GM19467 (cell line): ENCODE measurements at regions not wholly inside any gene's neighbourhood (a gene's known extent, or its start where the extent isn't known, plus 50 kb on each side); places are given as distances from the start of the nearest gene placed in this dataset.
"Not testable (repeated sequence)": the region's sequence is repeated elsewhere in the genome, so short reads cannot be mapped to it uniquely, and the experiment has no call there.

Experiments used
- ATAC-seq: cut with Tn5 transposase; IDR thresholded peaks from one replicate; pipeline ENCODE4 v1.9.1; 2021; ENCODE audit warnings: mild to moderate bottlenecking, moderate library complexity; ENCODE audit not compliant: unreplicated experiment

DNA sequence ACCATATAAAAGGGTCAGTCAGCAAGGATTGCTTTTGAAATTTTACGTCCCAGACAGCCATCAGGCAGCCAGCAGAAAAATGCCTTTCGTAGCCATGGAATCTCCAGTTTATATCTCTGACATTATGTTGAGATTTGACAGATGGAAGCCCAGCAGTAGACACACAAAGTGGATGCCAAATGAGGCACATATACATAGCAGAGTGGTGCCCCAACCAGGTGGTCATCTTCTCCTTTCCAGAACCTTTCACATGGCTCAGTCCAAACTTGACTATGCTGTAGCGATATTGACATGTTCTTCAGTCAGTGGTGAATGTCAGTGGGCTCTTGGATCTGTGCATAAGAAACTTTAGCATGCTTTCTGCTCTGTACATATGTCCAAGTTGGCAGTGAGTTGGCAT lies 123.3 kb upstream of the GBE1 start:
- ATAC-seq: no peak

DNA sequence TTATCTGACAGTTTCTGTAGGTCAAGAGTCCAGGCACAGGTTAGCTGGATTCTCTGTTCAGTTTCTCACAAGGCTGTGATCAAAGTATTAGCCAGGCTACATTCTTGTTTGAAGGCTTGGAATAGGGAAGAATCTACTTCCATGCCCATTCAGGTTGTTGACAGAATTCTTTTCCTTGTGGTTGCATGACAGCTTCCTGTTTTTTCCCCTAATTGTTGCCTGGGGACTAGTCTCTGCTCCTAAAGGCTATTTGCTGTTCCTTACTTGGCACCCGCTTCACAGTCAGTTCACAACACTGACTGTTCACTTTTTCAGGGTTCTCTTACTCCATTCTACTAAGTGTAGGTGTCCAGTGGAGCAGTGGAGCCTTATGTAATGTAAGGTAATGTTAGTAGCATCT lies 115.4 kb upstream of the GBE1 start:
- no peak for ATAC-seq

DNA sequence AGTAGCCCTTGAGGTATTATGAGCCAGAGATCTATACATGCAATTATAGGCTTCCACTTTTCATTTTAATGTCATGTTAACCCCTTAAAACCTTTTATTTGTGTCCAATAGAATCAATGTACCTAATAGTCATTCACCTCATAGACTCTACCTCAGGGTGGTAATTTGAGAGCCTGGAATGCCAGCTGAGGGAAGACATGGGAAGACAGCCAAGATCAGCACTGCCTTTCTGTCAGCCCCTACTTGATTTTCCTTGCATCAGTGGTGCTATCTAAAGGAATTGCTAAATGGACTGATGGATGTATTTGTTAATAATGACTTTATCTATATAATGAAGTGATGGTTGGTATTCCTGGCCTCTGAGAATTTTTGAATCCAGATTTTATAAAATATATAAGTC lies 113.3 kb upstream of the GBE1 start:
- no peak for ATAC-seq

DNA sequence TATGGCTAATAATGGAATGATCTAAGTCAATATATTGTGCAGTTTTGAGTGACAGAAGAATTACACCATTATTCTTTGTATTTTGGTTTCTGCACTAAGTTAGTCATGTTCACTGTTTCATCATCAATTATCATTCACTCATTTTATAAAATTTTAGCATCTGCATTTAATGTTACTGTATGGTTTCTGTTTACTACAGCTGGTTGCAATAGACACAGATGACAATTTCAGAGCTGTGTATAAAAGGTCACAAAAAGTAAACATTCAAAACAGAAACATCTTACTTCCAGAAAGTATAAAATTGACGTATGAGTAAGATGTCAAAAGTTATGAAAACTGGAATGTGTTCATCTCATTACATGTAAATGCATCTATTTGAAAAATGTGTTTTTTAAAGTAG lies 111.1 kb upstream of the GBE1 start:
- ATAC-seq: no peak

DNA sequence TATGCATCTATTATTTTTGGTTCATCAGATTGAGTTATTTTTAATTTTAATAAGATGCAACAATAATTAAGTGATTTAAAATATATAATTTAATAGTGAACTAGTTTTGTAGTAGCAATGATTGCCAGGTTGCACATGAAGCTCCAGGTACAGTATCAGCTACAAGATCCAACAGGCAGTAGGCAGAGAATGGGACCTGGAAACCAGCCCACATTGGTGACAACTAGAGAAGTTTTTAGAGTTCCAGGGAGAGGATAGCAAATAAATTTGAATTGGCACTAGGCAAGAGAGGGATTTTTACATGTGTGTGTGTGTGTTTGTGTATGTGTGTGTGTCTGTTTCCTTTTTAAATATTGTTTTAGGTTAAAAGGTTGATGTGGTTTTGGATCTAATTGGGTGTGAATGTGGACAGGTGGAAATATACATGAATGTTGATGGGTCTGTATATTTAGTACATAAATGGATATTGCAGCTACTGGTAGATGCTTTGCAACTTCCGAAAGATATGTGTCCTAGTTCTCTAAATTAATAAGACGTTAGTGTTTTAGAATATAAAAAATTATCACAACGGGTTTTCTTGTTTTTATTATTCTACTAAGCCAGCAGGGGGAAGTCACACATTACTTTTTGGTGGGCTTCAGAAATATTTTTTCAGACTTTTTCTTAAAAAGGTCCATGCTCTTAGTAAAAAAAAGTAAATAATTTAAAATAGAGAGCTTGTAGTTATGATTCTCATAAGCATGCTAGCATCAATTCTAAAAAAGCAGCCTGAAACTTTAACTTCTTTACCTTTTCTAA lies 110.1 kb upstream of the GBE1 start:
- ATAC-seq: no peak

DNA sequence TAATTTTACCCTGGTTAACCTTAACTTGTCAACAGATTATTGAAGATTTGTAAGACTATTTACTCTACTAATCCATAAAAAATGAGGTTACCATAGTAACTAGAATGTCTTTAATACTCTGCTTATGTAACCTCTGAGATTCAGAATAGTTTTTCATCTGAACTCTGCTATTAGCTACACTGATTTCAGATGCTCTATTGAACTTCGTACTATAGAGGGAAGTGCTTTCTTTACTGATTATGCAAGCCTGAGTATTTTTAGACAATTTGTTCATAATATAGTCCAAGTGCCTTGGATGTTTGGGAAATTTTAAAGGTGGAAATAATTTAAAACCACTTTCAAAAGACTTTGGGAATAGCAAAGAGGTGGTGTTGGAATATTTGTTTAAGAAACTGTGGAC lies 107.9 kb upstream of the GBE1 start:
- ATAC-seq: no peak

DNA sequence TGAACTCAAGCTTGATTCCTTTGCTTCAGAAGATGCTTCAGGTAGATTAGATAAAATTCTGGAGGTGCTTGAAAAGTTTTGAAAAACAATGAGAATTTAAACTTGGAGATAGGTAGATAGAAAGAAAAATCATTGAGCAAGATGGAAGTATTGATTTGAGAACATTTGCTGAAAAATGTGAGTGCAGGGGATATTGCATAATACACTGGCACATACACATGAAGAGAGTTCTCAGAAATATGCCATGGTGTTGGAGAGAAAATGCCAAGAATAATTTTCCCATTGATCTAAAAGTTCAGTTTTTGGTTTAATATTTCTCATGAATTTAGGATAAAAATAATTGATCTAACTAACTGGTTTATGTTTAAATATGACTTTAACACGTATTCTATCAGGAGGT lies 107.2 kb upstream of the GBE1 start:
- ATAC-seq: no peak

DNA sequence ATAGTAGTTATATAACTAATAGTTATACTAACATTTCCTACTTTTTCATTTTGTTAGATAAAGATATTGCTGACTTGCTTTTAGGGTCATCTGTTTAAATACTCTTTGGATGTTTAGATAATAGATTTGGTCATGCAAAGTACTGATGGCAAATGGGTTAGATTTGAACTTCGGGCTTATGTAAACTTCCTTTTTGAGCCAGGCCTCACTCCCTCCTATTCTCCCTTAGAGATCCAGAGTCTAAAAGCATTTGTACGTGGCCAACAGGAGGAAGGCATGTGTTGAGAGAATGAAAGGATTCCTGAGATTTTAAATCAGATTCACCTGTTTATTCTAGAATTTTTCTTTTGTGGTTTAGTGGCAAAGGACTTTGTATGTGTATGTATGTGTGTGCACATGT lies 106.4 kb upstream of the GBE1 start:
- no peak for ATAC-seq

DNA sequence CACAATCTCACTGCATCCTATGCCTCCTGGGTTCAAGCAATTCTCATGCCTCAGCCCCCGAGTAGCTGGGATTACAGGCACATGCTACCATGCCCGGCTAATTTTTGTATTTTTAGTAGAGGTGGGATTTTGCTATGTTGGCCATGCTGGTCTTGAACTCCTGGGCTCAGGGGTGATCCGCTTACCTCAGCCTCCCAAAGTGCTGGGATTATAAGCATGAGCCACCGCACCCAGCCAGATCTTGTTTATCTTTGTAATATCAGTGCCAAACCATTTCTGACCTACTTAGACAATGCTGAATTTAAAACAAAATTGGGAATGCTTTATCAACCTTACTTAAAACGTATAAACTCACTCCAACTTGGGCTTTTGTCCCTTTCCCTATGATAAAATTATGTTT lies 103.7 kb upstream of the GBE1 start:
- not testable (repeated sequence) for ATAC-seq

DNA sequence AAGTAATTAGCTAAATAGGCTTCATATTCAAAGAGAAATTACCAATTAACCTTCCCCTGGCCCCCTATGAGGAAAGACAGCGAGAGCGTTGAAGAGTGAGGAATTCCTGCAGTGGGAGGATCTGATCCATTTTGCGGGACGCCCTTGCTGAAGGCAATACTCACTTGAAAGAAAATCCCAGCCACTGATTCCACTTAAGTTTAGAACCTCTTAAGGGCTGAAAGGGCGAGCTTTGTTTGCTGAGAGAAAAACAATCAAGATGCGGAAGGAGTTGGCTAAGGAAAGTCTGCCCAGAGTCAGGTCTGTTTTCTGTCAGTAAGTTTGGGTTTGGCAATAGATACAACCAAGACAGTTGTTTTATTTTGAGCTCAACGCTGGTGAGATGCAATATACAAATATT lies 102.8 kb upstream of the GBE1 start:
- ATAC-seq: no peak

DNA sequence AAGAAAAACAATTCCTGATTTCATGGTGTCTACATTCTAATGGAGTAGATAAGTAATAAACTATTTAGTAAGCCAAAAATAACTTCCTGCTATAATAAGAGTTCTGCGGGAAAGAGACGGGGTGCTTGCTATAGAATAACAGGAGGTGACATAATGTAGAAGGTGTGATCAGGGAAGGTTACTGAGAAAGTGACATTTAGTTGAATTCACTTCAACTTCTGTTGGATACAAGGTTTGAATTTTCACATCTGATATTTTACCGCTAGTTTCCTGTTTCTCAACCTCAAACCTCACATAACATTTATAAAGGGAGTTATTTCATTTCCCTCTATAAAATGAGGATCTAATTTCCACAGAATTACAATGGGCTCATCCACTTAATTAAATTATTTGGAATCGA lies 102.3 kb upstream of the GBE1 start:
- ATAC-seq: no peak

DNA sequence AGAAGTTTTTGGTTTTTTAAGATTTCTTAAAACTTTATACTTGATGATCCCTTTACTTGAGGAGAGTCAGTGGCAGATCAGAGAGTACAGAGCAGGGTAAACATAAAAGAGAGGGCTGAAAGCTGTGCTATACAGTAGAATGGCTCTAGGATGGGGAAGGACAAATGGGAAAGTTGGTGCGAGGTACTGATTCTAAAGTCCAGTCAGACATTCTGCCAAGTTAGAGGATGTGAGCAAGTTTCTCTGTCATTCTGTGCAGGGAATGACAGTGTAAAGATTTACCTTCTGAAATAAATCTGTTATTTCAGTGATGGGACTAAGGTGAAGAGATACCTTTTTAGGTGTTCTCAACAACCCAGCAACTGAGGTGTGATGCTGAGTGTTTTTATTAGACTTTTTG lies 100.1 kb upstream of the GBE1 start:
- ATAC-seq: no peak

DNA sequence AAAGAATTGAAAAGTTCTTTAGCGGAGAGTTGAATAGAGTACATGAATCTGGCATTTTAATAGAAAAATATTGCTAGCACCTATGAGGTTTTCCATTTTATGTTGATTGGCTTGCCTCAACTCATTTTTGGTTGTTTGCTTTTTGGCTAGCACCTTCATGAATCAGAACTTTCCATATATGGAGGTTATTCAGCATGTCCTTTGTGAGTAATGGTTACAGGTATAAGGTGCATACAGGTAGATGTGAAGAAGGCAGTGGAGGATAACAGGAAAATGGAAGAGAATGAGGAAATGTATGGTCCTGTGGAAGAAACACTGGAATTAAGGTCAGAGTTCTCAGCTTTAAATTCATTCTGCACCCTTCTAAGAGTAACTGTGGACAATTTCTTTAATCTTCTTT lies 98.1 kb upstream of the GBE1 start:
- no peak for ATAC-seq

DNA sequence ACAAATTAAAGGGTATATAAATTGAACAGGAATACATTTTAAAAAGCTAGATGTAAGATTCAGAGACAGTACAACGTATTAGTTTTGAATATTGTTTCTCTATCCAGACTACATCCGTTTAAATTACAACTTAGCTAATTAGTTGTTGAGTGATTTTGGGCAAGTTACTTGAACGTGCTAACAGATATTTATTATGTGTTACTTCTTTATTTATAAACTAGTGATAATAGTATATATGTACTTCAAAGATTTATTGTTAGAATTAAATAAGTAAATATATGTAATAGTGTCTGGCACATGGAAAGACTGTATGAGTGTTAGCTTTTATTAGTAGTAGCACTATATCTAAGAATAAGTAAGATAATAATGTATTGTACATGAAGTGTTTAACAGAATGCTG lies 92.0 kb upstream of the GBE1 start:
- ATAC-seq: no peak

DNA sequence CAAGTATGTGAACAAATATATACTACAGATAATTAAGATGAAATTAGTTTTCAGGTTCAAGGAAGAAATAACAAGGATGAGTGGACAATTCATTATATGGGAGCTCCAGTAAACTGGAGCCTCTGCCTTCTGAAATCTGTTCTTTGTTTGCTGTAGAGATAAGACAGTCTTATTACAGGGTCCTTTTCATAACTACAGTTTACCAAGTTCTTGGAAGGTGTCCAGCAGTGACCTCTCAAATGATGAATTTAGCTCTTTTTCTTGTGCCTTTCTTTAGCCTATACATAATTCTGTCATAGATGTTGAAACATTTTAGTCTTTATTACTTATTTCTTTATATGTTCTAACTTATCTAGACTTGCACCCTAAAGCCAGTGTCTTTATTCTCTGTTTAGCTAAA lies 89.7 kb upstream of the GBE1 start:
- no peak for ATAC-seq

DNA sequence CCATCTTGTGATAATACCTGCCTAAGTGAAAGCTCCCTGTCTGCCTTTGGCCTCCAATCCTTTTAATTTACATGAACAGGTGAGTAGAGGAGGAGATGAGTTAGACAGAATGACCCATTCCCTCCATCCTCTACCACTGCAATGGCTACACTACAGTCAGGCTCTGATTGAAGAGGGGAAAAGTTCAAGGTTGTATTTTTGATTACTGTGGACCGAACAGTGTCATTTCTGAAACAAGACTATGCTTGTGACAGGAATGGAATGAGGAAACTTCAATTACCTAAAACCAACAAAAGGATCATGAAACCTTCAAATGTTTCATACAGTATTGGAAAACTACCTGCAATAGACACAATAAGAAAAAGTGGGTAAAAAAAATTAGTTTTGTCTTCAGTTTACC lies 85.5 kb upstream of the GBE1 start:
- no peak for ATAC-seq

DNA sequence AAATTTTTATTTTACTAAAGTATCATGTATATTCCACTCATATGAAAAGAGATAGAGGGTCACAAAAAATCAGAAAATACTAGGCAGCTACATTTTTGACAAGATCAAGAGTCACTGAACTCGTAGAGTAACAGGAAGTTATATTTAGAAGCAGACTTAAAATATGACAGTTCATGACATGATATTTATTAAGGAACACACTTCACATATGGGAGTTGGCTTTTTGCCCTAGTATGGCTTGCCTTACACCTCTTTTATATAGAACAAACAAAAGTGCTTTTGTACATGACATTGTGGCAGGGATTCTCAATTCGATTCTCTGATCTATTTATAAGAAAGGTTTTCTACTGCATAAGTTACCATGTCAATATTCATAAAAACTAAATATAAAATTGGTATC lies 80.1 kb upstream of the GBE1 start:
- no peak for ATAC-seq

DNA sequence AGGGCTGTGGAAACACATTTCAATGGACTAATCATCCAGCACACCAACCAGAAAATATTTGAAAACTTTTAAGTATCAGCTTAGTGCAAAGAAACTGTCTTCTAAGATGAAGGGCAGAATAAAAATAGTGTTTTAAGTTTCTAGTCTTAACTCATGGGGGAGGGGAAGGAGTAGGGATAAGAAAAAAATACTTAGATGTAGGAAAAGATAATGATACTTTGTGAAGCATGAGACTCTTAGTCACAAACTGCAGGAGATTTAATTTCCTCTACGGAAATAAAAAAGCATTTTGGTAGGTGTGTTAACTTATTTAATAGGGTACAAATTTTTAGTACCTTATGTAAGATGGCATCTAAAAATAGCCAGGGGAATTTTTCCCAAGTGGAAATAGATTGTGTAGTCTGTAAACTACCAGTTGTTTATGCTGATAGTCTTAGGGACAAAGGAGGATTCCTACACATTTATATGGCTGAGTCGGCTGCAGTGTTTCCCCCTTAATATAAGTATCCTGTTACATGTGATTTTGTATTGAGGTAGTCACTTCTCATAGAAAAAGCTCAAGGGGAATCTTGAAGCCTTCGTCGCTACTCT lies 78.2 kb upstream of the GBE1 start:
- ATAC-seq: no peak

DNA sequence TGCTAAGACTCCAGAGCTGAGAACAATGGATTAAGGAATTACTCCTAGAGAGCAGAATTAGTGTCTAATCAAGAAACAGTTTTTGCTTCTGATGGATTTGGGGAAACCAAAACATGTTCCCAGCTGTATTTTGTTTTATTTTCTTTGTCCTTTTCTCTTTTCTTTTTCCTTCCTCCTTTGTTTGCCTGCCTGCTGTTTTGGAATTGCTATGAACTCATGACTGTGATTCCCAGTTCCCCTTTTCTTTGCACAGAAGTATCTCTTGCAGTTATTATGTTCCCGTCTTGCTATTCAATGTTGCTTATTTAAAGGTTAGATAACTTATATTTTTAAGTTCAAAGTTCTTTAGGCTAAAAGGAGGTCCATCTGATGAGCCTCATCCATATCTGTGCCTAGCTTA lies 77.0 kb upstream of the GBE1 start:
- ATAC-seq: no peak

DNA sequence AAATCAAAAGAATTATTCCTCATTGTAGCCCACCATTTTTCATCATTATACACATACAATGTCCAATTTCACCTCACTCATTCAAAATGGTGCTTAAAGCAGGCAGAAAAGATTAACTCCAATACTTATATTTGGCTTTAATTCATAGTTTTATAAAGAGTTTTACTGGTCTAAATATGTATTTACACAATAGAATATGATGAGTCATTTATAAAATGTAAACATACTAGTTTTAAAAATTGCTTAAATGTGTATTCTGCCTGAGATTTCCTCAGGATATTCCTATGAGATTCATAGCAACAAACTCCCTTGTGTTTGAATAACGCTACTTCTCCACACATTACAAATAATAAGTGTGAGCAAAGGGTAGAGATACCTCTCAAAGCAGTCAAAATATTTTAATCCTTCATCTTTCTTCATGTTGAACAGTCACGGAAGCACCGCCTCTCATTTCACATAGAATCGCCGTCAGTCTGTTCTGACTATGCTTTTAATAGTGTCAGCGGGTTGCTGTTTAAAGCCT lies 75.7 kb upstream of the GBE1 start:
- ATAC-seq: no peak

DNA sequence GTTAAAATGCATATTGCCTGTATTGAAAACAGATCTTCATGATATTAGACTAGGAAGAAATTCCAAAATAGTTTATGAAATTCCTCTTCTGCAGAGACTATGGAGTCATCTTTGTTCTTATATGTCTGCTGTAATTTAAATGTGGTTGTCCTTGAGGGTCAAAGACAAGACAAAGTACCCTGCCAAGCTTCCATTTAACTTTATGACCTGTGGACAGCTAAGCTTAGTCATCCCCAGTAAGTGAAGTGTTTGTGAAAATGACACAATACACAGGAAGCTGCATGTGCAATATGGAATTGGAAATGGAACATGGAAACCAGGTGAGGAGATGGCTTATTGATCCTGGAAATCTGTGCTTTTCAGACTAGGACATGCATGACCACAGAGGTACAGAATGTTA lies 68.5 kb upstream of the GBE1 start:
- ATAC-seq: no peak

DNA sequence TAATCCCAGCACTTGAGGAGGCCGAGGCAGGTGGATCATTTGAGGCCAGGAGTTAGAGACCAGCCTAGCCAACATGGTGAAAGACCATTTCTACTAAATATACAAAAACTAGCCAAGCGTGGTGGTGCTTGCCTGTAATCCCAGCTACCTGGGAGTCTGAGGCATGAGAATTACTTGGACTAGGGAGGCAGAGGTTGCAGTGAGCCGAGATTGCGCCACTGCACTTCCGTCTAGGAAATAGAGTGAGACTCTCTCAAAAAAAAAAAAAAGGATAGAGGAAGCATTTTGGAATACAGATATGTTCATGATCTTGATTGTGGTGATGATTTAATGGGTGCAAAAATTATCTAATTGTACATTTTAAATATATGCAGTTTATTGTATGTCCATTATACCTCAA lies 67.8 kb upstream of the GBE1 start:
- ATAC-seq: not testable (repeated sequence)
